Stomach smooth muscle (tissue), 2 donors: ENCODE measurements at regions not wholly inside any gene's neighbourhood (a gene's known extent, or its start where the extent isn't known, plus 50 kb on each side); places are given as distances from the start of the nearest gene placed in this dataset.

Source experiments
- H3K27ac ChIP-seq: one replicate; pipeline ENCODE4 v1.7.0; 2013; ENCODE audit warnings: mild to moderate bottlenecking, low read length, inconsistent platforms
- H3K27me3 ChIP-seq, 2 donors: one replicate each; pipeline ENCODE4 v1.7.0; 2013; ENCODE audit warnings: low read length in 2 of 2; ENCODE audit not compliant: insufficient read depth in 2 of 2, control insufficient read depth in 1 of 2
- H3K36me3 ChIP-seq, 2 donors: one replicate each; pipeline ENCODE4 v1.7.0; 2013; ENCODE audit warnings: low read length in 2 of 2; ENCODE audit not compliant: control insufficient read depth in 2 of 2, insufficient read depth in 2 of 2
- H3K4me1 ChIP-seq: one replicate; pipeline ENCODE4 v1.7.0; 2013; ENCODE audit warnings: low read length; ENCODE audit not compliant: control insufficient read depth, insufficient read depth
- H3K4me3 ChIP-seq, 2 donors: one replicate each; pipeline ENCODE4 v1.7.0; 2013; ENCODE audit warnings: low read length in 2 of 2
- H3K9ac ChIP-seq, 2 donors: one replicate each; pipeline ENCODE4 v1.7.0; 2013; ENCODE audit warnings: low read length in 2 of 2, mild to moderate bottlenecking in 1 of 2
- H3K9me3 ChIP-seq, 2 donors: one replicate each; pipeline ENCODE4 v1.7.0; 2013; ENCODE audit warnings: low read length in 2 of 2; ENCODE audit not compliant: control insufficient read depth in 2 of 2
- donor health status: healthy.
- donor health status: Pancreatic carcinoma.

- no peak overlapping the region for H3K9ac ChIP-seq
- no peak overlapping the region for H3K27ac ChIP-seq
- no peak overlapping the region for H3K4me3 ChIP-seq
- H3K36me3 ChIP-seq = no peaks in the 10 kb centered on the region
- no peaks in the 10 kb centered on the region for H3K9me3 ChIP-seq
- no peaks in the 10 kb centered on the region for H3K27me3 ChIP-seq
- no peaks in the 10 kb centered on the region for H3K4me1 ChIP-seq
Observed at GRCh38 chr16:26647870-26648269, 418.9 kb upstream of the C16orf82 start.

GRCh38 chr16:26648851-26649250 lies 417.9 kb upstream of the C16orf82 start:
- Histone ChIP-seq H3K4me3 (no peak overlapping the region), H3K27me3 (no peaks in the 10 kb centered on the region), H3K9me3 (no peaks in the 10 kb centered on the region), H3K9ac (no peak overlapping the region), H3K4me1 (no peaks in the 10 kb centered on the region), H3K27ac (no peak overlapping the region), H3K36me3 (no peaks in the 10 kb centered on the region)

DNA sequence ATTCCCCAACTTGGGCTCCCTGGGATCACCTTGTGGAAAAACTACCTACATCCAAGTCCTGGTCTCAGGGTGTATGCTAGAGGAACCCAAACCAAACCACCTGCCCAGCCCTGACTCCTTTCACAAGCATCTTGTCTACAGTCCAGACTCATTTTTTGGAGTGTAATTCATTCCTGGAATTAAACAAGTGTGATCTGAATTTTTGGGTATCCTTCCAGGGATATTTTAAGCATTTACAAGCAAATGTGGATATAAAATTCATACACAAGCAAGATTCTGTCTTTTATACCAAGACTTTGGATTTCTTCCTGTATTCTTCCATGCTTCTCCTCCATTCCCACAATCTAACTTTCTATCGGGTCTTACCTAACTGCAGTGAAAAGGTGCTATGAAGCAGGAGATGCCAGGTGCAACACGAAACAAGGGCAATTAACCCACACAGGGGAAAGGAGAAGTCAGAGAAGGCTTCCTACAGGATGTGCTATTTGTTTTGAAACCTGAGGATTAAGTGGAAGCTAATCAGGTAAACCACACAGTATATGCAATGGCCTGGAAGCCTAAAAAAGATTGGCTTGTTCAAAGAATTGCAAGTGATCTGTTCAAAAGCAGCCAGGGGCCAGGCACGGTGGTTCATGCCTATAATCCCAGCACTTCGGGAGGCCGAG lies 417.2 kb upstream of the C16orf82 start:
- no peaks in the 10 kb centered on the region for H3K27me3 ChIP-seq
- no peak overlapping the region for H3K4me3 ChIP-seq
- H3K9ac ChIP-seq = no peak overlapping the region
- no peaks in the 10 kb centered on the region for H3K9me3 ChIP-seq
- H3K36me3 ChIP-seq = no peaks in the 10 kb centered on the region
- no peak overlapping the region for H3K27ac ChIP-seq
- no peaks in the 10 kb centered on the region for H3K4me1 ChIP-seq

- H3K4me3 ChIP-seq = no peak overlapping the region
- no peaks in the 10 kb centered on the region for H3K9me3 ChIP-seq
- H3K36me3 ChIP-seq = no peaks in the 10 kb centered on the region
- H3K27me3 ChIP-seq = no peaks in the 10 kb centered on the region
- no peak overlapping the region for H3K9ac ChIP-seq
- no peaks in the 10 kb centered on the region for H3K4me1 ChIP-seq
- H3K27ac ChIP-seq = no peak overlapping the region
Observed at GRCh38 chr16:26651464-26651863, 415.3 kb upstream of the C16orf82 start.

DNA sequence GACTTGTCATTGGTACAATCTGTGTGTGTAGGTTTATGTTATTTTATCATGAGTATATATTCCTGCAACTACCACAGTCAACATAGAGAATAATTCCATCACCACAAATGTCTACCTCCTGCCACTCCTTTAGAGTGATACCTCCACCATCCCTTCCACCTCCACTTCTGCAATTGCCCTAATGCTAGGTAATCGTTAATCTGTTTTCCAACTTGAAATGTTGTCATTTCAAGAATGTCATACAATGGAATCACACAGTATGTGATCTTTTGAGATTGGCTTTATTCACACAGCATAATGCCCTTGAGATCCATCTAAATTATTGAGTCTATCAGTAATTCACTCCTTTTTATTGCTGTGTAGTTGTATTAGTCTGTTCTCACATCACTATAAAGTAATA lies 414.8 kb upstream of the C16orf82 start:
- no peaks in the 10 kb centered on the region for H3K4me1 ChIP-seq
- H3K27ac ChIP-seq = no peak overlapping the region
- no peak overlapping the region for H3K9ac ChIP-seq
- no peaks in the 10 kb centered on the region for H3K36me3 ChIP-seq
- no peaks in the 10 kb centered on the region for H3K9me3 ChIP-seq
- no peak overlapping the region for H3K4me3 ChIP-seq
- no peaks in the 10 kb centered on the region for H3K27me3 ChIP-seq

- no peak overlapping the region for H3K9ac ChIP-seq
- no peaks in the 10 kb centered on the region for H3K4me1 ChIP-seq
- H3K27me3 ChIP-seq = no peaks in the 10 kb centered on the region
- no peak overlapping the region for H3K4me3 ChIP-seq
- no peak overlapping the region for H3K27ac ChIP-seq
- H3K9me3 ChIP-seq = peaks cover 0 to 6% of the 10 kb centered on the region in 2 donors
- no peaks in the 10 kb centered on the region for H3K36me3 ChIP-seq
Observed at GRCh38 chr16:26658486-26658885, 408.2 kb upstream of the C16orf82 start.

GRCh38 chr16:26658915-26659314 lies 407.8 kb upstream of the C16orf82 start:
- H3K27me3 ChIP-seq = no peaks in the 10 kb centered on the region
- no peak overlapping the region for H3K9ac ChIP-seq
- no peaks in the 10 kb centered on the region for H3K36me3 ChIP-seq
- no peak overlapping the region for H3K27ac ChIP-seq
- H3K4me1 ChIP-seq = no peaks in the 10 kb centered on the region
- H3K4me3 ChIP-seq = no peak overlapping the region
- peaks cover 0 to 6% of the 10 kb centered on the region in 2 donors for H3K9me3 ChIP-seq

- Histone ChIP-seq H3K9ac (no peak overlapping the region), H3K4me3 (no peak overlapping the region), H3K9me3 (no peaks in the 10 kb centered on the region), H3K27me3 (no peaks in the 10 kb centered on the region), H3K27ac (no peak overlapping the region), H3K4me1 (no peaks in the 10 kb centered on the region), H3K36me3 (no peaks in the 10 kb centered on the region)
Observed at GRCh38 chr16:26664086-26664485, 402.6 kb upstream of the C16orf82 start.

DNA sequence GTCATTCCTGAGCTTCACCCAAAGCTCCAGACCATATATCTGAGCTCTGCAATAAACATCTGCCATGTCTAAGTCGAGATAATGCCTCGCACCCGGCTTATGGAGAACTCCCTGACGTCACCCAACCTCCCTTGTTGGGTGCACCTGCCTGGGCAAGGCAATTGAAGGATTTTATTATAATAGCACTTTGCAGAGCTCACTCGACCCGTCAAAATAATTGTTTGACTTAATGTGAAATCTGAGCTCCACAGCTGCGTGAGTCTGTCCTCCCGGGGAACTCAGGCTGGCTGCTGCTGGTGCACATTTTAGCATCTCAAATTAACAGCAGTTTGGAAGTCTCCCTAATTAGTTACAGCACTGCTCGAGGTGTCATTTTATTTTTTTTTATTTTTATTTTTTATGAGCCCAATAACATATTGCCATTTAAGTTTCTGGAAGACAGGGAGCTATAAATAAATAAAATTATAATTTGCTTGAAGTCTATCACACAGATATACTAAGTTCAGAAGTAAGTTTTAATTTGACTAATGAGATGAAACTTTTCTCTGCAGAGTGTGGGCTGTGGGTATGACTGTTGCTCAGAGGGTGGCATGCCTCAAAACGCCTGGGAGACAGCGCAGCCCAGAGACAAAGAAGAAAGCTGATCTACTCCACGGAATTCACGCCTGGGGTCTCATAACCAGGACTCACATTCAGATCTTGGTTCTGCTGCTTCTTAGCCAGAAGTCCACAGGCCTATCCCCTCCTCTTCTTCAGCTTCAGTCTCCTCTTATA lies 401.4 kb upstream of the C16orf82 start:
- H3K4me1 ChIP-seq = no peaks in the 10 kb centered on the region
- no peaks in the 10 kb centered on the region for H3K36me3 ChIP-seq
- H3K9me3 ChIP-seq = peaks cover 0 to 1% of the 10 kb centered on the region in 2 donors
- no peak overlapping the region for H3K9ac ChIP-seq
- H3K27me3 ChIP-seq = no peaks in the 10 kb centered on the region
- no peak overlapping the region for H3K4me3 ChIP-seq
- no peak overlapping the region for H3K27ac ChIP-seq

GRCh38 chr16:26666486-26666885 lies 400.2 kb upstream of the C16orf82 start:
- no peaks in the 10 kb centered on the region for H3K27me3 ChIP-seq
- H3K9ac ChIP-seq = no peak overlapping the region
- H3K36me3 ChIP-seq = no peaks in the 10 kb centered on the region
- H3K27ac ChIP-seq = no peak overlapping the region
- H3K9me3 ChIP-seq = peaks cover 0 to 6% of the 10 kb centered on the region in 2 donors
- H3K4me1 ChIP-seq = no peaks in the 10 kb centered on the region
- no peak overlapping the region for H3K4me3 ChIP-seq

DNA sequence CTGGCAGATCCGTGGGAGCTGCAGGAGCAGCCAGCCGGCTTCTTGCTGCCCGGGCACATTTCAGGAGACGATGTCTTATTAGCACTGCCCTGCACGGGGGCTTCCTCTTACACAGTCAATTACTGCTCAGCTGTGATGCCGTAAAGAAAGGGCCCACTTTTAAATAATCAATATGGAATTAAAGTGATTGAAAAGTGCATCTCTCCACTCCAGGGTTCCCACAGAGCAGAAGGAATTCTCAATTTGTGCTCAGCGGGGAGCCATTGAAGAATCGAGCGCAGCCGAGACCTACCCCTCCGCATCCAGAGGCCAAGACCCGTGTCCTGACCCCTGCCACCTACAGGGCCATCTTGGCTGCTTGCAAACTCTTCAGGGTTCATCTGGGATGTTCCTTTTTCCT lies 399.4 kb upstream of the C16orf82 start:
- Histone ChIP-seq H3K4me3 (no peak overlapping the region), H3K27me3 (no peaks in the 10 kb centered on the region), H3K9me3 (peaks cover 0 to 6% of the 10 kb centered on the region in 2 donors), H3K9ac (no peak overlapping the region), H3K4me1 (no peaks in the 10 kb centered on the region), H3K36me3 (no peaks in the 10 kb centered on the region), H3K27ac (no peak overlapping the region)
